ENCODE measurements at regions not wholly inside any gene's neighbourhood (a gene's known extent, or its start where the extent isn't known, plus 50 kb on each side); places are given as distances from the start of the nearest gene placed in this dataset.

DNA sequence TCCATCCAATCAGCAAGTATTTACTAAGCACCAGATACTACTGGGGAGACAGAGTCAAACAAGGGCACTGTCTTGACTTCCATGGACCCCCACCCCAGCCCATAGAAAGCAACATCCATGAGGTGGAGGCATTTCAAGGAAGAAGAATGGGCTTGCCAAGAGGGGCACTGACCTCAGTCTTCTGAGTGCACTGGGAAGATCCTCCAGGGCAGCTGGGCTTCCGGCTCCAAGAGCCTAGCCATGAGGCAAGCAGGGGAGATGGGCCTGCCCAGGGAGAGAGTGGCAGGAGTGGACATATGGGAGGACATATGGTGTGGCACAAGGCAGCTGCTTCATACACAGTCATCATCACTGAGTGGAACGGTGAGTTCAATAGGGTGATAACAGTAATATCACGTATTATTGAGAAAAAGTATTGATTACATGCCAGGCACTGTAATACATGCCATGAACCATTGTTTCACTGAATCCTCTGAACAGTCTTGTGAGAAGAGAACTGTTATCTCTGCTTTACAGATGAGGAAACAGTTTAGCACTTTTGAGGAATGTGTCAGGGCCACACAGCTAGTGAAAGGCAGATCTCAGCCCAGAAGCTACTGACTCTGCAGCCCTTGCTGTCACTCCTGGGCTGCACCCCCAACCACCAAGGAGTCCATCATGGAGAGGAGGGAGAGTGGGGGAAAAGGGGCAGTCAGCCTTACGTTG lies 331.7 kb upstream of the ZMIZ1 start:
- TF ChIP-seq EZH2 (IDR thresholded peaks at IDR 0.05; ENCODE audit: borderline replicate concordance, low read depth, low read length, poor library complexity, severe bottlenecking) = no peak
- no peak for TF ChIP-seq CTCF (conservative IDR thresholded peaks at IDR 0.05; ENCODE audit: low read depth, low read length)
- ChIA-PET CTCF (no interaction called here), POLR2A (ENCODE audit: low non-redundant PET) (no interaction called here)
- DNase-seq (ENCODE audit: low spot score) = no peak
- no peaks in the 10 kb centered on the region for H3K4me1 ChIP-seq (ENCODE audit: insufficient read depth, low read length, poor library complexity, severe bottlenecking)
- BruUV-seq (replicated peaks) = no TSS peak
- no peaks in the 10 kb centered on the region for H3K9me3 ChIP-seq (ENCODE audit: low read depth, low read length, poor library complexity, severe bottlenecking)
- H3K27ac ChIP-seq (ENCODE audit: low read depth, low read length, poor library complexity, severe bottlenecking) = no peak overlapping the region
- no peak overlapping the region for H3K4me3 ChIP-seq (ENCODE audit: low read depth, low read length, poor library complexity, severe bottlenecking)
- H3K36me3 ChIP-seq (ENCODE audit: insufficient read depth, low read length, poor library complexity, severe bottlenecking) = no peaks in the 10 kb centered on the region
- intact Hi-C loops (cut with micrococcal nuclease; ENCODE audit: unreplicated experiment) = no loop called here
- no peaks in the 10 kb centered on the region for H3K27me3 ChIP-seq (replicated peaks; ENCODE audit: insufficient read depth, low read depth, low read length, poor library complexity)

DNA sequence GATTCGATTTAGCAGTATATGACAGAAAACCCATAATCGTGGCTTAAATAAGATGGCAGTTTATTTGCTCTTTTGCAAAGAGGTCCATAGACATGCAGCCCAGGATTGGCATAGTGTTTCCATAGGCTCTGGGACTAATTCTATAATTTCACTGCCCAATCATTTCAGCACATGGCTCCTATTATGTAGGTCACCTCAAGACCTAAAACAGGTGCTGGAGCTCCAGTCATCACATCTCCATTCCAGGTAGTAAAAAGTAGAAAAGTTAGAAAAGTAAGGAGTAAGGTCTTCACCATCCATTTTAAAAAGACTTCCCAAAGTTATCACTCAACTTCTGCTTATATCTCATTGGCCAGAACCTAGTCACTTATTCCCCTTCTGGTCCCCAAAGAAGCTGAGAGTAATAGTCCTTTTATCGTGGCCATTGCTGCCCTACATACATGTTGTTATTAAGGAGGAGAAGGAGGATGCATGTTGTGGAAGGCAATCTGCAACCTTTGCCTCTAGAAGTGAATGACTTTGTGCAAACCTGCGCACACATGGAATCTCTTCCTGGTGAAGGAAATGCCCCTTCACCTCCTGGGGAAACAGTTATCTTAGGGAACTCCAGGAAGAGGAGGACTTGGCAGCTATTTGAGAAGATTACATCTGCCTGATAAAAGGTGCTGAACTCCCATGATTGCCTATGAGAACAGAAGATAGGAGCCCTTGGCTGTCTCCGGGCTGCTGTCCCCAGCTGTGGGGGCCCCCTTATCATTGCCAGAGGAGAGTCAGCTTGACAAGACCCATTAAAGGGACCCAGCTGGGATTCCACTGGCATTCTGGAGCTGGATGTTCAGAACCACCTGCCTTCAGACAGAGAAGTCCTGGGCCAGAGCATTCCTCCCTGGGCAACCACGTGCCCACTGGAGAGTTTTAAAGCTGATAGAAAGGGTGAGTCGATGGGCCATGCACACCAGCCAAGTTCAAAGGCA lies 330.6 kb upstream of the ZMIZ1 start:
- Histone ChIP-seq H3K9me3 (ENCODE audit: low read depth, low read length, poor library complexity, severe bottlenecking) (no peaks in the 10 kb centered on the region), H3K4me3 (ENCODE audit: low read depth, low read length, poor library complexity, severe bottlenecking) (no peak overlapping the region), H3K27me3 (replicated peaks; ENCODE audit: insufficient read depth, low read depth, low read length, poor library complexity) (no peaks in the 10 kb centered on the region), H3K36me3 (ENCODE audit: insufficient read depth, low read length, poor library complexity, severe bottlenecking) (no peaks in the 10 kb centered on the region), H3K27ac (ENCODE audit: low read depth, low read length, poor library complexity, severe bottlenecking) (no peak overlapping the region), H3K4me1 (ENCODE audit: insufficient read depth, low read length, poor library complexity, severe bottlenecking) (no peaks in the 10 kb centered on the region)
- TF ChIP-seq EZH2 (IDR thresholded peaks at IDR 0.05; ENCODE audit: borderline replicate concordance, low read depth, low read length, poor library complexity, severe bottlenecking) (no peak), CTCF (conservative IDR thresholded peaks at IDR 0.05; ENCODE audit: low read depth, low read length) (no peak)
- DNase-seq (ENCODE audit: low spot score) = no peak
- intact Hi-C loops (cut with micrococcal nuclease; ENCODE audit: unreplicated experiment) = no loop called here
- BruUV-seq (replicated peaks) = no TSS peak
- POLR2A ChIA-PET (ENCODE audit: low non-redundant PET) = no interaction called here
- CTCF ChIA-PET = no interaction called here

- Histone ChIP-seq H3K4me3 (ENCODE audit: low read depth, low read length, poor library complexity, severe bottlenecking) (no peak overlapping the region), H3K9me3 (ENCODE audit: low read depth, low read length, poor library complexity, severe bottlenecking) (no peaks in the 10 kb centered on the region), H3K27me3 (replicated peaks; ENCODE audit: insufficient read depth, low read depth, low read length, poor library complexity) (no peaks in the 10 kb centered on the region), H3K27ac (ENCODE audit: low read depth, low read length, poor library complexity, severe bottlenecking) (no peak overlapping the region), H3K4me1 (ENCODE audit: insufficient read depth, low read length, poor library complexity, severe bottlenecking) (no peaks in the 10 kb centered on the region), H3K36me3 (ENCODE audit: insufficient read depth, low read length, poor library complexity, severe bottlenecking) (no peaks in the 10 kb centered on the region)
- intact Hi-C loops (cut with micrococcal nuclease; ENCODE audit: unreplicated experiment) = no loop called here
- ChIA-PET POLR2A (ENCODE audit: low non-redundant PET) (no interaction called here), CTCF (no interaction called here)
- DNase-seq (ENCODE audit: low spot score) = no peak
- TF ChIP-seq EZH2 (IDR thresholded peaks at IDR 0.05; ENCODE audit: borderline replicate concordance, low read depth, low read length, poor library complexity, severe bottlenecking) = no peak
- TF ChIP-seq CTCF (conservative IDR thresholded peaks at IDR 0.05; ENCODE audit: low read depth, low read length) = no peak
- no TSS peak for BruUV-seq (replicated peaks)
Measured at GRCh38 chr10:78738861-78739260, 329.9 kb upstream of the ZMIZ1 start.
